GM12874 (cell line): ENCODE measurements at regions not wholly inside any gene's neighbourhood (a gene's known extent, or its start where the extent isn't known, plus 50 kb on each side); places are given as distances from the start of the nearest gene placed in this dataset.

Source experiments
- TF ChIP-seq, protein P1 (sequence below): IDR thresholded peaks from 2 replicates; pipeline ENCODE4 v1.5.1; 2011; ENCODE audit warnings: low read depth, mild to moderate bottlenecking, control low read depth, low read length, moderate library complexity; ENCODE audit not compliant: insufficient read depth

- TF ChIP-seq, protein P1, sequence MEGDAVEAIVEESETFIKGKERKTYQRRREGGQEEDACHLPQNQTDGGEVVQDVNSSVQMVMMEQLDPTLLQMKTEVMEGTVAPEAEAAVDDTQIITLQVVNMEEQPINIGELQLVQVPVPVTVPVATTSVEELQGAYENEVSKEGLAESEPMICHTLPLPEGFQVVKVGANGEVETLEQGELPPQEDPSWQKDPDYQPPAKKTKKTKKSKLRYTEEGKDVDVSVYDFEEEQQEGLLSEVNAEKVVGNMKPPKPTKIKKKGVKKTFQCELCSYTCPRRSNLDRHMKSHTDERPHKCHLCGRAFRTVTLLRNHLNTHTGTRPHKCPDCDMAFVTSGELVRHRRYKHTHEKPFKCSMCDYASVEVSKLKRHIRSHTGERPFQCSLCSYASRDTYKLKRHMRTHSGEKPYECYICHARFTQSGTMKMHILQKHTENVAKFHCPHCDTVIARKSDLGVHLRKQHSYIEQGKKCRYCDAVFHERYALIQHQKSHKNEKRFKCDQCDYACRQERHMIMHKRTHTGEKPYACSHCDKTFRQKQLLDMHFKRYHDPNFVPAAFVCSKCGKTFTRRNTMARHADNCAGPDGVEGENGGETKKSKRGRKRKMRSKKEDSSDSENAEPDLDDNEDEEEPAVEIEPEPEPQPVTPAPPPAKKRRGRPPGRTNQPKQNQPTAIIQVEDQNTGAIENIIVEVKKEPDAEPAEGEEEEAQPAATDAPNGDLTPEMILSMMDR = no peak
These were observed 457.5 kb downstream of the PDZRN4 start for GRCh38 chr12:41645624-41646023.

GRCh38 chr12:41636653-41637052 is 448.5 kb downstream of the PDZRN4 start:
- TF ChIP-seq, protein P1 = no peak

GRCh38 chr12:41635626-41636364 is 447.7 kb downstream of the PDZRN4 start:
- TF ChIP-seq, protein P1 = no peak

- TF ChIP-seq, protein P1 = no peak
These were observed 446.0 kb downstream of the PDZRN4 start for GRCh38 chr12:41634091-41634490.

- TF ChIP-seq, protein P1 = no peak
These were observed 441.5 kb downstream of the PDZRN4 start for GRCh38 chr12:41629611-41630010.

- TF ChIP-seq, protein P1 = no peak
These were observed 439.4 kb downstream of the PDZRN4 start for GRCh38 chr12:41627476-41627875.

DNA sequence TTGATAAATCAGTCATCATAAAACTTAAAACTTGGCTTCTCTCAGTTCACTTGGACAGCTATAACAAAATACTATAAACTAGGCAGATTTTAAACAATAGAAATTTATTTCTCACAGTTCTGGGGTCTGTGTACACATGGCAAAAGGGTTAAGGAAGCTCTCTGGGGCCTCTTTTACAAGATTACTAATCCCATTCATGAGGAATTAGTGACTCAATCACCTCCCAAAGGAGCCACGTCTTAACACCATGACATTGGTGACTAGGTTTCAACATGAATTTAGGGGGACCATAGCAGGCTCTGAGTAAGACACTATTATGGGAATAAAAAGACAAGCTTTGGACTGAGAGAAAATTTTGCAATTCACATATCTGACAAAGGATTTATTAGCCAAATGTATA is 436.5 kb downstream of the PDZRN4 start:
- TF ChIP-seq, protein P1 = no peak
